Panc1 (cell line): ENCODE measurements at regions not wholly inside any gene's neighbourhood (a gene's known extent, or its start where the extent isn't known, plus 50 kb on each side); places are given as distances from the start of the nearest gene placed in this dataset.

Experiments
- POLR2AphosphoS5 ChIP-seq: IDR thresholded peaks from 2 replicates; pipeline ENCODE4 v1.6.1; 2012; ENCODE audit warnings: mild to moderate bottlenecking, low read depth, low read length, moderate library complexity
- SIN3A ChIP-seq: IDR thresholded peaks from 2 replicates; pipeline ENCODE4 v1.6.1; 2012; ENCODE audit warnings: low read depth, mild to moderate bottlenecking, low read length, moderate library complexity, borderline replicate concordance; ENCODE audit not compliant: insufficient read depth
- TCF7L2 ChIP-seq: IDR thresholded peaks from 2 replicates; pipeline ENCODE4 v1.6.1; 2011; ENCODE audit warnings: mild to moderate bottlenecking, low read depth, low read length, inconsistent platforms
- TF ChIP-seq, protein P1 (sequence below): fragments of 450-650 bp; IDR thresholded peaks from 2 replicates; pipeline ENCODE4 v1.5.1; 2017; ENCODE audit warnings: mild to moderate bottlenecking
- TF ChIP-seq, protein P2 (sequence below), 2 experiments: IDR thresholded peaks; 2 replicates each; pipeline ENCODE4 v1.6.1; 2011 to 2012; ENCODE audit warnings: low read depth in 2 of 2, control low read depth in 1 of 2, low read length in 1 of 2, mild to moderate bottlenecking in 1 of 2, moderate library complexity in 1 of 2; ENCODE audit not compliant: insufficient read depth in 1 of 2

DNA sequence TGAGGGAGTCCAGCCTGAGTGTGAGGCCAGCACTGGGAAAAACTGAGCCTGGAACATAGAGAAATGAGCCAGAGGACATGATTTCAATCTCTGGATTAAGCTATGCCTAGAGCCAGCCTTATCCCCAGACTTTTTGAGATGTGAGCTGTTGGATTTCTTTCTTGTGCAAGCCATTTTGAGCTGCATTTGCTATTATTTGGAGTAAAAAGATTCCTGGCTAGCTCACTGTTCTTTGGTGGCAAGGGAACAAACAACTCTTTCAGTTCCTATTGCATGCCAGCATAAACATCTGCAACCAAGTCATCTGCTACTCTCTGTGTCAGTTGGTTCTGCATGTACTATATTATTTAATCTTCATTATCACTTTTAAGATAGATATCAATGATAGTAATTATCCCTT lies 70.1 kb upstream of the MAN2A1 start:
- TF ChIP-seq, protein P1, sequence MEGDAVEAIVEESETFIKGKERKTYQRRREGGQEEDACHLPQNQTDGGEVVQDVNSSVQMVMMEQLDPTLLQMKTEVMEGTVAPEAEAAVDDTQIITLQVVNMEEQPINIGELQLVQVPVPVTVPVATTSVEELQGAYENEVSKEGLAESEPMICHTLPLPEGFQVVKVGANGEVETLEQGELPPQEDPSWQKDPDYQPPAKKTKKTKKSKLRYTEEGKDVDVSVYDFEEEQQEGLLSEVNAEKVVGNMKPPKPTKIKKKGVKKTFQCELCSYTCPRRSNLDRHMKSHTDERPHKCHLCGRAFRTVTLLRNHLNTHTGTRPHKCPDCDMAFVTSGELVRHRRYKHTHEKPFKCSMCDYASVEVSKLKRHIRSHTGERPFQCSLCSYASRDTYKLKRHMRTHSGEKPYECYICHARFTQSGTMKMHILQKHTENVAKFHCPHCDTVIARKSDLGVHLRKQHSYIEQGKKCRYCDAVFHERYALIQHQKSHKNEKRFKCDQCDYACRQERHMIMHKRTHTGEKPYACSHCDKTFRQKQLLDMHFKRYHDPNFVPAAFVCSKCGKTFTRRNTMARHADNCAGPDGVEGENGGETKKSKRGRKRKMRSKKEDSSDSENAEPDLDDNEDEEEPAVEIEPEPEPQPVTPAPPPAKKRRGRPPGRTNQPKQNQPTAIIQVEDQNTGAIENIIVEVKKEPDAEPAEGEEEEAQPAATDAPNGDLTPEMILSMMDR, result no peak
- TF ChIP-seq, protein P2, sequence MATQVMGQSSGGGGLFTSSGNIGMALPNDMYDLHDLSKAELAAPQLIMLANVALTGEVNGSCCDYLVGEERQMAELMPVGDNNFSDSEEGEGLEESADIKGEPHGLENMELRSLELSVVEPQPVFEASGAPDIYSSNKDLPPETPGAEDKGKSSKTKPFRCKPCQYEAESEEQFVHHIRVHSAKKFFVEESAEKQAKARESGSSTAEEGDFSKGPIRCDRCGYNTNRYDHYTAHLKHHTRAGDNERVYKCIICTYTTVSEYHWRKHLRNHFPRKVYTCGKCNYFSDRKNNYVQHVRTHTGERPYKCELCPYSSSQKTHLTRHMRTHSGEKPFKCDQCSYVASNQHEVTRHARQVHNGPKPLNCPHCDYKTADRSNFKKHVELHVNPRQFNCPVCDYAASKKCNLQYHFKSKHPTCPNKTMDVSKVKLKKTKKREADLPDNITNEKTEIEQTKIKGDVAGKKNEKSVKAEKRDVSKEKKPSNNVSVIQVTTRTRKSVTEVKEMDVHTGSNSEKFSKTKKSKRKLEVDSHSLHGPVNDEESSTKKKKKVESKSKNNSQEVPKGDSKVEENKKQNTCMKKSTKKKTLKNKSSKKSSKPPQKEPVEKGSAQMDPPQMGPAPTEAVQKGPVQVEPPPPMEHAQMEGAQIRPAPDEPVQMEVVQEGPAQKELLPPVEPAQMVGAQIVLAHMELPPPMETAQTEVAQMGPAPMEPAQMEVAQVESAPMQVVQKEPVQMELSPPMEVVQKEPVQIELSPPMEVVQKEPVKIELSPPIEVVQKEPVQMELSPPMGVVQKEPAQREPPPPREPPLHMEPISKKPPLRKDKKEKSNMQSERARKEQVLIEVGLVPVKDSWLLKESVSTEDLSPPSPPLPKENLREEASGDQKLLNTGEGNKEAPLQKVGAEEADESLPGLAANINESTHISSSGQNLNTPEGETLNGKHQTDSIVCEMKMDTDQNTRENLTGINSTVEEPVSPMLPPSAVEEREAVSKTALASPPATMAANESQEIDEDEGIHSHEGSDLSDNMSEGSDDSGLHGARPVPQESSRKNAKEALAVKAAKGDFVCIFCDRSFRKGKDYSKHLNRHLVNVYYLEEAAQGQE (IDR thresholded peaks at IDR 0.05; ENCODE audit: insufficient read depth in 1 of 2, low read depth in 2 of 2, low read length in 1 of 2), result no peak
- TF ChIP-seq POLR2AphosphoS5 (no peak), TCF7L2 (no peak), SIN3A (no peak)
